Suprapubic skin (tissue), 4 donors: ENCODE measurements at regions not wholly inside any gene's neighbourhood (a gene's known extent, or its start where the extent isn't known, plus 50 kb on each side); places are given as distances from the start of the nearest gene placed in this dataset.

Experiments used
- DNase-seq, 2 donors: peaks; one replicate each; pipeline ENCODE4 v3.0.0-alpha.2; 2019; ENCODE audit warnings: low spot score in 2 of 2
- H3K27ac ChIP-seq: fragments of 200-600 bp; sonication (generic); one replicate; pipeline ENCODE4 v1.5.1; 2019
- H3K27me3 ChIP-seq: fragments of 200-600 bp; sonication (generic); one replicate; pipeline ENCODE4 v1.5.1; 2019
- H3K36me3 ChIP-seq: fragments of 200-600 bp; sonication (generic); one replicate; pipeline ENCODE4 v1.5.1; 2019
- H3K4me1 ChIP-seq: fragments of 200-600 bp; sonication (generic); one replicate; pipeline ENCODE4 v1.5.1; 2019
- H3K4me3 ChIP-seq: fragments of 200-600 bp; sonication (generic); one replicate; pipeline ENCODE4 v1.5.1; 2019; ENCODE audit warnings: mild to moderate bottlenecking
- H3K9me3 ChIP-seq: fragments of 200-600 bp; sonication (generic); one replicate; pipeline ENCODE4 v1.5.1; 2019
- EP300 ChIP-seq: sonication (generic); formaldehyde crosslinking; IDR thresholded peaks from one replicate; pipeline ENCODE4 v1.6.1; 2017; ENCODE audit warnings: antibody characterized with exemption
- POLR2A ChIP-seq, 2 donors: fragments of 450-650 bp; IDR thresholded peaks; one replicate each; pipeline ENCODE4 v1.6.1; 2017; ENCODE audit warnings: antibody characterized with exemption in 2 of 2, mild to moderate bottlenecking in 2 of 2, moderate library complexity in 2 of 2
- POLR2AphosphoS5 ChIP-seq, 3 donors: sonication (generic); formaldehyde crosslinking; IDR thresholded peaks; one replicate each; pipeline ENCODE4 v1.6.1; 2017; ENCODE audit warnings: antibody characterized with exemption in 3 of 3
- WGBS: methylation state at CpG from one replicate; pipeline ENCODE4 v1.1.5; 2018; 5-methylcytosine and 5-hydroxymethylcytosine counted together
- TF ChIP-seq, protein P1 (sequence below), 2 donors: fragments of 200-600 bp in 1 of 2; fragments of 450-650 bp in 1 of 2; sonication (generic) in 1 of 2; IDR thresholded peaks; one replicate each; pipeline ENCODE4 v1.5.1; 2016 to 2019; ENCODE audit warnings: antibody characterized with exemption in 2 of 2, mild to moderate bottlenecking in 1 of 2, moderate library complexity in 1 of 2

- no peak overlapping the region for H3K27ac ChIP-seq
- H3K4me3 ChIP-seq = no peak overlapping the region
- H3K36me3 ChIP-seq = no peaks in the 10 kb centered on the region
- peaks cover 22% of the 10 kb centered on the region for H3K4me1 ChIP-seq
- TF ChIP-seq EP300 (no peak), POLR2A (IDR thresholded peaks at IDR 0.05) (no peak), POLR2AphosphoS5 (IDR thresholded peaks at IDR 0.05) (no peak)
- TF ChIP-seq, protein P1, sequence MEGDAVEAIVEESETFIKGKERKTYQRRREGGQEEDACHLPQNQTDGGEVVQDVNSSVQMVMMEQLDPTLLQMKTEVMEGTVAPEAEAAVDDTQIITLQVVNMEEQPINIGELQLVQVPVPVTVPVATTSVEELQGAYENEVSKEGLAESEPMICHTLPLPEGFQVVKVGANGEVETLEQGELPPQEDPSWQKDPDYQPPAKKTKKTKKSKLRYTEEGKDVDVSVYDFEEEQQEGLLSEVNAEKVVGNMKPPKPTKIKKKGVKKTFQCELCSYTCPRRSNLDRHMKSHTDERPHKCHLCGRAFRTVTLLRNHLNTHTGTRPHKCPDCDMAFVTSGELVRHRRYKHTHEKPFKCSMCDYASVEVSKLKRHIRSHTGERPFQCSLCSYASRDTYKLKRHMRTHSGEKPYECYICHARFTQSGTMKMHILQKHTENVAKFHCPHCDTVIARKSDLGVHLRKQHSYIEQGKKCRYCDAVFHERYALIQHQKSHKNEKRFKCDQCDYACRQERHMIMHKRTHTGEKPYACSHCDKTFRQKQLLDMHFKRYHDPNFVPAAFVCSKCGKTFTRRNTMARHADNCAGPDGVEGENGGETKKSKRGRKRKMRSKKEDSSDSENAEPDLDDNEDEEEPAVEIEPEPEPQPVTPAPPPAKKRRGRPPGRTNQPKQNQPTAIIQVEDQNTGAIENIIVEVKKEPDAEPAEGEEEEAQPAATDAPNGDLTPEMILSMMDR (IDR thresholded peaks at IDR 0.05) = no peak
- H3K9me3 ChIP-seq = no peaks in the 10 kb centered on the region
- over 99% methylated on average over 3 of the region's 3 CpGs for WGBS
- no peak for DNase-seq
- H3K27me3 ChIP-seq = no peaks in the 10 kb centered on the region
Measured at GRCh38 chr7:17037356-17037755, 155.6 kb upstream of the AGR3 start.

GRCh38 chr7:17038160-17038782, 156.5 kb upstream of the AGR3 start:
- Histone ChIP-seq H3K27ac (no peak overlapping the region), H3K36me3 (no peaks in the 10 kb centered on the region), H3K4me1 (peaks cover 31% of the 10 kb centered on the region), H3K9me3 (no peaks in the 10 kb centered on the region), H3K27me3 (no peaks in the 10 kb centered on the region), H3K4me3 (no peak overlapping the region)
- no peak for DNase-seq
- TF ChIP-seq, protein P1 (IDR thresholded peaks at IDR 0.05) = no peak
- TF ChIP-seq POLR2AphosphoS5 (IDR thresholded peaks at IDR 0.05) (no peak), EP300 (no peak), POLR2A (IDR thresholded peaks at IDR 0.05) (no peak)
- WGBS = 86% methylated on average over 3 of the region's 3 CpGs

DNA sequence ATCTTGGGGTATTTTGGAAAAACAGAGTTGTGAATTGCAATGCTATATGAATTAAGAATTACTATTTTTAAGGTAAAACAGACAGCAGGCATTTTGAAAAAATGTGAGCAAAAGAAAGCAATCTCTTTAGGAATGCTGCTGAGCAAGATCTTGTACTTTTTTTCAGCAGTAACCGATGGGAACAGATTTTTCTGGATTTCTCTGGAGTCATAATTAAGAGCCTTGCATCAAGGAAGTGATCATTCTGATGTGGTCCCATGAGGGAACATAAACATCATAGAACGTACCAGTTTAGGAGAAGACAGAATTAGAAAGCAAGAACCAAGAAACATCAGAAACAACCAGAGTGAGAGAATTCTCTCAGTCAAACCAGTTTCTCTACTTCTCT, 157.0 kb upstream of the AGR3 start:
- Histone ChIP-seq H3K27me3 (no peaks in the 10 kb centered on the region), H3K4me1 (peaks cover 31% of the 10 kb centered on the region), H3K36me3 (no peaks in the 10 kb centered on the region), H3K27ac (no peak overlapping the region), H3K4me3 (no peak overlapping the region), H3K9me3 (no peaks in the 10 kb centered on the region)
- TF ChIP-seq, protein P1 (IDR thresholded peaks at IDR 0.05) = no peak
- TF ChIP-seq POLR2AphosphoS5 (IDR thresholded peaks at IDR 0.05) (no peak), EP300 (no peak), POLR2A (IDR thresholded peaks at IDR 0.05) (no peak)
- DNase-seq = no peak
- 37% methylated on average over 2 of the region's 2 CpGs for WGBS

- Histone ChIP-seq H3K4me1 (peaks cover 31% of the 10 kb centered on the region), H3K27ac (no peak overlapping the region), H3K27me3 (no peaks in the 10 kb centered on the region), H3K4me3 (no peak overlapping the region), H3K9me3 (no peaks in the 10 kb centered on the region), H3K36me3 (no peaks in the 10 kb centered on the region)
- 97% methylated on average over 2 of the region's 2 CpGs for WGBS
- no peak for DNase-seq
- TF ChIP-seq POLR2AphosphoS5 (IDR thresholded peaks at IDR 0.05) = no peak
- TF ChIP-seq POLR2A (IDR thresholded peaks at IDR 0.05) = no peak
- TF ChIP-seq EP300 = no peak
- TF ChIP-seq, protein P1 (IDR thresholded peaks at IDR 0.05) = no peak
Measured at GRCh38 chr7:17039372-17039771, 157.6 kb upstream of the AGR3 start.

- Histone ChIP-seq H3K4me1 (peaks cover 31% of the 10 kb centered on the region), H3K9me3 (no peaks in the 10 kb centered on the region), H3K36me3 (no peaks in the 10 kb centered on the region), H3K4me3 (no peak overlapping the region), H3K27ac (no peak overlapping the region), H3K27me3 (no peaks in the 10 kb centered on the region)
- no peak for TF ChIP-seq POLR2AphosphoS5 (IDR thresholded peaks at IDR 0.05)
- TF ChIP-seq EP300 = no peak
- TF ChIP-seq, protein P1 (IDR thresholded peaks at IDR 0.05) = no peak
- TF ChIP-seq POLR2A (IDR thresholded peaks at IDR 0.05) = no peak
- DNase-seq = no peak
- 69% methylated on average over 4 of the region's 4 CpGs for WGBS
Measured at GRCh38 chr7:17040716-17041115, 158.9 kb upstream of the AGR3 start.
